HEK293 (cell line): ENCODE measurements at regions not wholly inside any gene's neighbourhood (a gene's known extent, or its start where the extent isn't known, plus 50 kb on each side); places are given as distances from the start of the nearest gene placed in this dataset.
"Not testable (repeated sequence)": the region's sequence is repeated elsewhere in the genome, so short reads cannot be mapped to it uniquely, and the experiment has no call there.

ENCODE experiments used
- CTCF ChIA-PET: fragments of 350-600 bp; formaldehyde crosslinking; extraction: SDS; loops from one replicate; lab custom pipeline; 2021; ENCODE audit warnings: antibody characterized with exemption; lab: Yijun Ruan, JAX
- POLR2A ChIA-PET: fragments of 300-600 bp; formaldehyde crosslinking; extraction: SDS; loops from one replicate; lab custom pipeline; 2020; ENCODE audit warnings: antibody characterized with exemption, inconsistent platforms; lab: Yijun Ruan, JAX
- H3K27ac ChIP-seq: fragments of 200-500 bp; sonication (Bioruptor generic); 2 replicates; pipeline ENCODE4 v1.5.1; 2014; ENCODE audit warnings: low read depth, low read length, control low read depth, inconsistent platforms; ENCODE audit errors: extremely low read depth
- H3K36me3 ChIP-seq, 2 experiments: fragments of 200-500 bp in 1 of 2; sonication (Bioruptor generic) in 1 of 2; 1 replicate in 1 of 2; 2 replicates in 1 of 2; pipeline ENCODE4 v1.5.1; 2014 to 2017; ENCODE audit warnings: inconsistent platforms in 2 of 2, low read length in 2 of 2; ENCODE audit not compliant: control insufficient read depth in 2 of 2, insufficient read depth in 1 of 2
- H3K4me1 ChIP-seq: fragments of 200-500 bp; sonication (Bioruptor generic); 2 replicates; pipeline ENCODE4 v1.5.1; 2014; ENCODE audit warnings: mild to moderate bottlenecking, low read length, inconsistent platforms; ENCODE audit not compliant: control insufficient read depth, insufficient read depth
- H3K4me3 ChIP-seq: 2 replicates; pipeline ENCODE4 v1.5.1; 2011; ENCODE audit warnings: low read depth, mild to moderate bottlenecking, control low read depth, low read length, moderate library complexity
- H3K9me3 ChIP-seq: fragments of 200-500 bp; sonication (Bioruptor generic); 2 replicates; pipeline ENCODE4 v1.5.1; 2014; ENCODE audit warnings: low read depth, low read length, inconsistent platforms; ENCODE audit not compliant: control insufficient read depth, insufficient read depth
- KLF9 ChIP-seq: fragments of 450-650 bp; formaldehyde crosslinking; IDR thresholded peaks from 2 replicates; pipeline ENCODE4 v1.5.1; 2016; ENCODE audit warnings: missing biosample characterization, missing genetic modification characterization, low read depth
- OVOL3 ChIP-seq: fragments of 450-650 bp; formaldehyde crosslinking; IDR thresholded peaks from 2 replicates; pipeline ENCODE4 v1.5.1; 2016; ENCODE audit warnings: missing biosample characterization, missing genetic modification characterization
- SCRT2 ChIP-seq: fragments of 450-650 bp; formaldehyde crosslinking; IDR thresholded peaks from 2 replicates; pipeline ENCODE4 v1.5.1; 2016; ENCODE audit warnings: missing biosample characterization, missing genetic modification characterization
- YY1 ChIP-seq: fragments of 450-650 bp; formaldehyde crosslinking; IDR thresholded peaks from 2 replicates; pipeline ENCODE4 v1.5.1; 2018; ENCODE audit warnings: missing biosample characterization, missing genetic modification characterization
- ZBTB1 ChIP-seq: fragments of 450-650 bp; formaldehyde crosslinking; IDR thresholded peaks from 2 replicates; pipeline ENCODE4 v1.5.1; 2016; ENCODE audit warnings: missing biosample characterization, missing genetic modification characterization
- ZBTB48 ChIP-seq: fragments of 450-650 bp; formaldehyde crosslinking; IDR thresholded peaks from 2 replicates; pipeline ENCODE4 v1.5.1; 2016; ENCODE audit warnings: missing biosample characterization, missing genetic modification characterization
- ZNF146 ChIP-seq: fragments of 450-650 bp; formaldehyde crosslinking; IDR thresholded peaks from 2 replicates; pipeline ENCODE4 v1.5.1; 2016; ENCODE audit warnings: missing biosample characterization, missing genetic modification characterization
- ZNF211 ChIP-seq: fragments of 450-650 bp; formaldehyde crosslinking; IDR thresholded peaks from 2 replicates; pipeline ENCODE4 v1.5.1; 2016; ENCODE audit warnings: low read depth, missing biosample characterization, missing genetic modification characterization
- ZNF214 ChIP-seq: fragments of 450-650 bp; formaldehyde crosslinking; IDR thresholded peaks from 2 replicates; pipeline ENCODE4 v1.5.1; 2017; ENCODE audit warnings: missing biosample characterization, mild to moderate bottlenecking, missing genetic modification characterization, borderline replicate concordance
- ZNF324 ChIP-seq: fragments of 450-650 bp; formaldehyde crosslinking; IDR thresholded peaks from 2 replicates; pipeline ENCODE4 v1.5.1; 2016; ENCODE audit warnings: missing biosample characterization, missing genetic modification characterization
- ZNF354C ChIP-seq: fragments of 450-650 bp; formaldehyde crosslinking; IDR thresholded peaks from 2 replicates; pipeline ENCODE4 v1.5.1; 2016; ENCODE audit warnings: missing biosample characterization, missing genetic modification characterization, low read depth, borderline replicate concordance
- ZNF416 ChIP-seq: fragments of 450-650 bp; formaldehyde crosslinking; IDR thresholded peaks from 2 replicates; pipeline ENCODE4 v1.5.1; 2016; ENCODE audit warnings: missing biosample characterization, missing genetic modification characterization
- ZNF473 ChIP-seq: fragments of 450-650 bp; formaldehyde crosslinking; IDR thresholded peaks from 2 replicates; pipeline ENCODE4 v1.5.1; 2017; ENCODE audit warnings: missing biosample characterization, missing genetic modification characterization
- ZNF501 ChIP-seq: fragments of 450-650 bp; formaldehyde crosslinking; IDR thresholded peaks from 2 replicates; pipeline ENCODE4 v1.5.1; 2016; ENCODE audit warnings: missing biosample characterization, missing genetic modification characterization
- ZNF571 ChIP-seq: fragments of 450-650 bp; formaldehyde crosslinking; IDR thresholded peaks from 2 replicates; pipeline ENCODE4 v1.5.0; 2017; ENCODE audit warnings: missing biosample characterization, missing genetic modification characterization
- ZNF624 ChIP-seq: fragments of 450-650 bp; formaldehyde crosslinking; IDR thresholded peaks from 2 replicates; pipeline ENCODE4 v1.5.1; 2017; ENCODE audit warnings: missing biosample characterization, missing genetic modification characterization
- ZNF626 ChIP-seq: fragments of 450-650 bp; sonication (Bioruptor Pico); formaldehyde crosslinking; IDR thresholded peaks from 2 replicates; pipeline ENCODE4 v1.5.1; 2018; ENCODE audit warnings: missing biosample characterization, missing genetic modification characterization, inconsistent platforms
- ZNF701 ChIP-seq: fragments of 450-650 bp; formaldehyde crosslinking; IDR thresholded peaks from 2 replicates; pipeline ENCODE4 v1.5.1; 2016; ENCODE audit warnings: missing biosample characterization, missing genetic modification characterization
- ZNF76 ChIP-seq: fragments of 450-650 bp; formaldehyde crosslinking; IDR thresholded peaks from 2 replicates; pipeline ENCODE4; 2016; ENCODE audit warnings: low read depth, missing biosample characterization, missing genetic modification characterization, borderline replicate concordance
- TF ChIP-seq, protein P1 (sequence below): fragments of 450-650 bp; formaldehyde crosslinking; IDR thresholded peaks from 2 replicates; pipeline ENCODE4 v1.5.1; 2016; ENCODE audit warnings: missing biosample characterization, missing genetic modification characterization
- TF ChIP-seq, protein P2 (sequence below): fragments of 450-650 bp; formaldehyde crosslinking; optimal IDR thresholded peaks from 2 replicates; pipeline ENCODE3; 2016; ENCODE audit warnings: missing biosample characterization, mild to moderate bottlenecking, missing genetic modification characterization
- TF ChIP-seq, protein P3 (sequence below): fragments of 450-650 bp; formaldehyde crosslinking; IDR thresholded peaks from 2 replicates; pipeline ENCODE4 v1.5.1; 2016; ENCODE audit warnings: missing biosample characterization, missing genetic modification characterization, low read depth
- TF ChIP-seq, protein P4 (sequence below): fragments of 450-650 bp; formaldehyde crosslinking; IDR thresholded peaks from 2 replicates; pipeline ENCODE4 v1.5.1; 2016; ENCODE audit warnings: missing biosample characterization, missing genetic modification characterization
- TF ChIP-seq, protein P5 (sequence below): fragments of 450-650 bp; formaldehyde crosslinking; IDR thresholded peaks from 2 replicates; pipeline ENCODE4 v1.5.1; 2017; ENCODE audit warnings: missing biosample characterization, missing genetic modification characterization

DNA sequence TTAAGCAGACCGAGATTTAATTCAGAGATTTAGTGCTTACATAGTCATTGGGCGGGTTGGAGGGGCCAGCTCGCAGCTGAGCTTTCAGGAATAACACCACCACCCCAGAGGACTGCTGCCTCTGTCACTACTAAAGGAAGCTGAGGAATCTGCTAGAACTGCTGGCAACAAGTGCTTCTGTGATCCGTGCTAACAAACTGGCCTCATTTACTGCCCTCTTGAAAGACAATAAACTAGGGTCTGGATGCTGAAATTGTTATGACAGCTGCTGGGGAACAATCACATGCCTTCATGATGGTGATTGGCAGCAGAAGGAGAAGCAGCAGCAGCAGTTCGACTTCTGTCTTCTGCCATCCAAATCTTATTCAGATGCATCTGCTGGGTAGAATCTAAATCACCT is 285.5 kb upstream of the TAC1 start:
- no peaks in the 10 kb centered on the region for H3K4me1 ChIP-seq
- no peaks in the 10 kb centered on the region for H3K9me3 ChIP-seq
- H3K4me3 ChIP-seq, result no peak overlapping the region
- CTCF ChIA-PET, result no interaction called here
- POLR2A ChIA-PET, result no interaction called here
- TF ChIP-seq ZNF701 (no peak), SCRT2 (tag by site-specific recombination) (peak; percentile 45; the same call in 1 of the 2 replicates), ZNF354C (tag by site-specific recombination) (no peak), ZNF416 (no peak), ZBTB1 (tag by site-specific recombination) (no peak)
- TF ChIP-seq, protein P1, sequence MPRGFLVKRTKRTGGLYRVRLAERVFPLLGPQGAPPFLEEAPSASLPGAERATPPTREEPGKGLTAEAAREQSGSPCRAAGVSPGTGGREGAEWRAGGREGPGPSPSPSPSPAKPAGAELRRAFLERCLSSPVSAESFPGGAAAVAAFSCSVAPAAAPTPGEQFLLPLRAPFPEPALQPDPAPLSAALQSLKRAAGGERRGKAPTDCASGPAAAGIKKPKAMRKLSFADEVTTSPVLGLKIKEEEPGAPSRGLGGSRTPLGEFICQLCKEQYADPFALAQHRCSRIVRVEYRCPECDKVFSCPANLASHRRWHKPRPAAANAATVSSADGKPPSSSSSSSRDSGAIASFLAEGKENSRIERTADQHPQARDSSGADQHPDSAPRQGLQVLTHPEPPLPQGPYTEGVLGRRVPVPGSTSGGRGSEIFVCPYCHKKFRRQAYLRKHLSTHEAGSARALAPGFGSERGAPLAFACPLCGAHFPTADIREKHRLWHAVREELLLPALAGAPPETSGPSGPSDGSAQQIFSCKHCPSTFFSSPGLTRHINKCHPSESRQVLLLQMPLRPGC (tag by site-specific recombination), result no peak
- TF ChIP-seq, protein P2, sequence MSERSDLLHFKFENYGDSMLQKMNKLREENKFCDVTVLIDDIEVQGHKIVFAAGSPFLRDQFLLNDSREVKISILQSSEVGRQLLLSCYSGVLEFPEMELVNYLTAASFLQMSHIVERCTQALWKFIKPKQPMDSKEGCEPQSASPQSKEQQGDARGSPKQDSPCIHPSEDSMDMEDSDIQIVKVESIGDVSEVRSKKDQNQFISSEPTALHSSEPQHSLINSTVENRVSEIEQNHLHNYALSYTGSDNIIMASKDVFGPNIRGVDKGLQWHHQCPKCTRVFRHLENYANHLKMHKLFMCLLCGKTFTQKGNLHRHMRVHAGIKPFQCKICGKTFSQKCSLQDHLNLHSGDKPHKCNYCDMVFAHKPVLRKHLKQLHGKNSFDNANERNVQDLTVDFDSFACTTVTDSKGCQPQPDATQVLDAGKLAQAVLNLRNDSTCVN (tag by site-specific recombination), result no peak
- TF ChIP-seq, protein P3, sequence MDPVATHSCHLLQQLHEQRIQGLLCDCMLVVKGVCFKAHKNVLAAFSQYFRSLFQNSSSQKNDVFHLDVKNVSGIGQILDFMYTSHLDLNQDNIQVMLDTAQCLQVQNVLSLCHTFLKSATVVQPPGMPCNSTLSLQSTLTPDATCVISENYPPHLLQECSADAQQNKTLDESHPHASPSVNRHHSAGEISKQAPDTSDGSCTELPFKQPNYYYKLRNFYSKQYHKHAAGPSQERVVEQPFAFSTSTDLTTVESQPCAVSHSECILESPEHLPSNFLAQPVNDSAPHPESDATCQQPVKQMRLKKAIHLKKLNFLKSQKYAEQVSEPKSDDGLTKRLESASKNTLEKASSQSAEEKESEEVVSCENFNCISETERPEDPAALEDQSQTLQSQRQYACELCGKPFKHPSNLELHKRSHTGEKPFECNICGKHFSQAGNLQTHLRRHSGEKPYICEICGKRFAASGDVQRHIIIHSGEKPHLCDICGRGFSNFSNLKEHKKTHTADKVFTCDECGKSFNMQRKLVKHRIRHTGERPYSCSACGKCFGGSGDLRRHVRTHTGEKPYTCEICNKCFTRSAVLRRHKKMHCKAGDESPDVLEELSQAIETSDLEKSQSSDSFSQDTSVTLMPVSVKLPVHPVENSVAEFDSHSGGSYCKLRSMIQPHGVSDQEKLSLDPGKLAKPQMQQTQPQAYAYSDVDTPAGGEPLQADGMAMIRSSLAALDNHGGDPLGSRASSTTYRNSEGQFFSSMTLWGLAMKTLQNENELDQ (tag by site-specific recombination), result no peak
- no peaks in the 10 kb centered on the region for H3K36me3 ChIP-seq
- no peak overlapping the region for H3K27ac ChIP-seq

DNA sequence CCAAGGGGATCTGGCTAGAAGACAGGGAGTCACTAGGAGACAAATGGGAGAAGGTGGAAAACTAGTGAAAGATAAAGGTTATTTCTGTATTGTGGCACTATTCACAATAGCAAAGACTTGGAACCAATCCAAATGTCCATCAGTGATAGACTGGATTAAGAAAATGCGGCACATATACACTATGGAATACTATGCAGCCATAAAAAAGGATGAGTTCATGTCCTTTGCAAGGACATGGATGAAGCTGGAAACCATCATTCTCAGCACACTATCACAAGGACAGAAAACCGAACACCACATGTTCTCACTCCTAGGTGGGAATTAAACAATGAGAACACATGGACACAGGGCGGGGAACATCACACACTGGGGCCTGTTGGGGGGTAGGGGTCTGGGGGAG is 282.4 kb upstream of the TAC1 start:
- not testable (repeated sequence) for H3K36me3 ChIP-seq, H3K27ac ChIP-seq, H3K4me3 ChIP-seq
- peak; percentile 80 for TF ChIP-seq ZNF146 (tag by site-specific recombination)
- TF ChIP-seq, all 188 proteins: peak for 1; not testable (repeated sequence) for 187
- H3K4me1 ChIP-seq, H3K9me3 ChIP-seq, CTCF ChIA-PET, POLR2A ChIA-PET: not testable (repeated sequence)

DNA sequence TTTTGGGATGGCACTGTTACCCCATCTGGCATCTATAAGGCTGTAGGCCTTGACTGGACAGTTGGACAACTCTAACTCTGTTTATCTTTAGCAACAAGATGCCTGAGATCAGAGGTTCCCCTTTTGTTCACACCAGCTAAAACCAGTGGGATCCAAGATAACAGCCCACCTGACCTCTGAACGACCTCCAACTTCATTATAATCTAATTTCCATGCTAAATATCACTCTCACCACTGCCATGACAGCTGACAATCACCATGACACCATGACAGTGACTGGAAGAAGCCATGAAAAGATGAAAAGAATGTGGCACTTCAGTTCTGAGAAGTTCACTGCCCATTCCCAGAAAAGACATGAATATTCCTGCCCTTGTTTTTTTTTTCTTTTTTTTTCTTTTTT is 281.4 kb upstream of the TAC1 start:
- POLR2A ChIA-PET, result no interaction called here
- CTCF ChIA-PET, result no interaction called here
- TF ChIP-seq ZNF211 (tag by site-specific recombination) (no peak), ZNF473 (tag by site-specific recombination) (no peak), ZNF626 (tag by site-specific recombination) (no peak), KLF9 (tag by site-specific recombination) (no peak), SCRT2 (tag by site-specific recombination) (no peak), OVOL3 (no peak), ZNF324 (no peak), ZNF76 (tag by site-specific recombination) (no peak), ZNF146 (tag by site-specific recombination) (no peak), ZBTB48 (no peak), ZNF501 (tag by site-specific recombination) (no peak), ZNF214 (no peak), ZNF571 (tag by site-specific recombination) (no peak), YY1 (no peak), ZNF624 (tag by site-specific recombination) (no peak)
- TF ChIP-seq, protein P4, sequence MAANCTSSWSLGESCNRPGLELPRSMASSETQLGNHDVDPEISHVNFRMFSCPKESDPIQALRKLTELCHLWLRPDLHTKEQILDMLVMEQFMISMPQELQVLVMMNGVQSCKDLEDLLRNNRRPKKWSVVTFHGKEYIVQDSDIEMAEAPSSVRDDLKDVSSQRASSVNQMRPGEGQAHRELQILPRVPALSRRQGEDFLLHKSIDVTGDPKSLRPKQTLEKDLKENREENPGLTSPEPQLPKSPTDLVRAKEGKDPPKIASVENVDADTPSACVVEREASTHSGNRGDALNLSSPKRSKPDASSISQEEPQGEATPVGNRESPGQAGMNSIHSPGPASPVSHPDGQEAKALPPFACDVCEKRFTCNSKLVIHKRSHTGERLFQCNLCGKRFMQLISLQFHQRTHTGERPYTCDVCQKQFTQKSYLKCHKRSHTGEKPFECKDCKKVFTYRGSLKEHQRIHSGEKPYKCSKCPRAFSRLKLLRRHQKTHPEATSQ (tag by site-specific recombination), result no peak
- TF ChIP-seq, protein P5, sequence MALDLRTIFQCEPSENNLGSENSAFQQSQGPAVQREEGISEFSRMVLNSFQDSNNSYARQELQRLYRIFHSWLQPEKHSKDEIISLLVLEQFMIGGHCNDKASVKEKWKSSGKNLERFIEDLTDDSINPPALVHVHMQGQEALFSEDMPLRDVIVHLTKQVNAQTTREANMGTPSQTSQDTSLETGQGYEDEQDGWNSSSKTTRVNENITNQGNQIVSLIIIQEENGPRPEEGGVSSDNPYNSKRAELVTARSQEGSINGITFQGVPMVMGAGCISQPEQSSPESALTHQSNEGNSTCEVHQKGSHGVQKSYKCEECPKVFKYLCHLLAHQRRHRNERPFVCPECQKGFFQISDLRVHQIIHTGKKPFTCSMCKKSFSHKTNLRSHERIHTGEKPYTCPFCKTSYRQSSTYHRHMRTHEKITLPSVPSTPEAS (tag by site-specific recombination), result no peak

More for the DNA sequence above, 281.4 kb upstream of the TAC1 start:
- no peaks in the 10 kb centered on the region for H3K9me3 ChIP-seq
- H3K36me3 ChIP-seq, result no peaks in the 10 kb centered on the region
- H3K4me1 ChIP-seq, result no peaks in the 10 kb centered on the region
- H3K4me3 ChIP-seq, result no peak overlapping the region
- H3K27ac ChIP-seq, result no peak overlapping the region
